ENCODE measurements at regions not wholly inside any gene's neighbourhood (a gene's known extent, or its start where the extent isn't known, plus 50 kb on each side); places are given as distances from the start of the nearest gene placed in this dataset.
"Not testable (repeated sequence)": the region's sequence is repeated elsewhere in the genome, so short reads cannot be mapped to it uniquely, and the experiment has no call there.

DNA sequence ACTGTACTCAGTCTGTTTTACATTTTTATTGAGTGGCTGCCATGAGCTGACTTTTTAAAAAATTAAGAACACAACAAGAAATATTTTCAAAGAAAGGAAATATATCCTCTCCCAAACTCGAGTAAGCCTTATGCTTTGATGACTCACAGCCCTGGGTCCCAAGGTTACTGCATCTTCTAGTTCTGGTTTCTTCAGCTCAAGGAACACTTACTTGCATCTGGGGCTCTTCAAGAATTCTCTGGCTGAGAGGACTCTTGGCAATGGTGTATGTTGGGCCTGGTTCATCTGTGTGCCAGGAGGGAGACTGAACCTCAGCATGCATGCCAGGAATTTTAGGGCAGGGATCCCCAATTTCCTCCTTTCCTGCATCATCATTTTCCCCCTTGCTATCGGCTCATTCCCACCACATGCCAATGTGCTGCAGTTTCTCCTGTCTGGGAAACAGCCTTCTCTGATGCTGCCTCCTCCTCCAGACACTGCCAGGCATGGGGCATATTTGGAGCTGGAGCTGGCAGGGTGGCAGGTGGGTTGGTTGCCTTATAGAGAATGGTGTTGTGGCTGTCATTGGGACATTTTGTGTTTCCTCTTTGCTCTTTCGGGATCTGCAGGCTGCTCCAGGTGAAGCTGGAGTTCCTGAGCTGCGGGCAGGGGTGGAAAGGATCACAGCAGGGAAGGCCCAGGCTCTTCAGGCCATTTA is 192.2 kb upstream of the HS6ST1 start:
- DNase-seq (ENCODE audit: low read depth in 2 of 2): no peak

GRCh38 chr2:128511731-128512378 is 193.2 kb upstream of the HS6ST1 start:
- no peak for DNase-seq (ENCODE audit: low read depth in 2 of 2)

GRCh38 chr2:128512379-128513115 is 193.9 kb upstream of the HS6ST1 start:
- no peak for DNase-seq (ENCODE audit: low read depth in 2 of 2)

GRCh38 chr2:128513116-128513960 is 194.7 kb upstream of the HS6ST1 start:
- DNase-seq (ENCODE audit: low read depth in 2 of 2): no peak

GRCh38 chr2:128513961-128514283 is 195.3 kb upstream of the HS6ST1 start:
- DNase-seq (ENCODE audit: low read depth in 2 of 2): no peak

- DNase-seq (ENCODE audit: low read depth in 2 of 2): no peak
These were observed 195.9 kb upstream of the HS6ST1 start for GRCh38 chr2:128514555-128514955.

GRCh38 chr2:128516938-128517337 is 198.3 kb upstream of the HS6ST1 start:
- DNase-seq (ENCODE audit: low read depth in 2 of 2): no peak

- DNase-seq (ENCODE audit: low read depth in 2 of 2): not testable (repeated sequence)
These were observed 200.4 kb upstream of the HS6ST1 start for GRCh38 chr2:128519028-128519427.

GRCh38 chr2:128519517-128520215 is 201.0 kb upstream of the HS6ST1 start:
- no peak for DNase-seq (ENCODE audit: low read depth in 2 of 2)

DNA sequence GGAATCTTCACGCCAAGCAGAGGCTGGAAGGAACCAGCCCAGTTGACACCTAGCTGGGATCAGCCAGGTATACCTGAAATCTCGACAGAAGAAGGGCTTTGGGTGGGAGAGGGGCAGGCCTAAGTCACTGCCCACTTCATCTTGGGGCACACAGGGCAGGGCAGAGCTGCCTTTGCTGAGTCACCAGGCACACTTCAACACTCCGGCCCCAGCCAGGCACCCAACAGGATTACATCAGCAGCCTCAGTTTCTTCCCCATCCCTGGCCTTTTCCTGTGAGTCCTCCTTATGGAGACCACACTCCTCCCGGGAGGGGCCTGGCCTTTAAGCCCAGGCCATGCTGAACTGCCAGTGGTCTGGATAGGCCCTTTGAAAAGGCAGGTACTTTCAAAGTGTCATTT is 201.7 kb upstream of the HS6ST1 start:
- DNase-seq (ENCODE audit: low read depth in 2 of 2): no peak

GRCh38 chr2:128520791-128521190 is 202.1 kb upstream of the HS6ST1 start:
- DNase-seq (ENCODE audit: low read depth in 2 of 2): no peak

GRCh38 chr2:128521482-128521881 is 202.8 kb upstream of the HS6ST1 start:
- no peak for DNase-seq (ENCODE audit: low read depth in 2 of 2)

- no peak for DNase-seq (ENCODE audit: low read depth in 2 of 2)
These were observed 204.2 kb upstream of the HS6ST1 start for GRCh38 chr2:128522829-128523228.

DNA sequence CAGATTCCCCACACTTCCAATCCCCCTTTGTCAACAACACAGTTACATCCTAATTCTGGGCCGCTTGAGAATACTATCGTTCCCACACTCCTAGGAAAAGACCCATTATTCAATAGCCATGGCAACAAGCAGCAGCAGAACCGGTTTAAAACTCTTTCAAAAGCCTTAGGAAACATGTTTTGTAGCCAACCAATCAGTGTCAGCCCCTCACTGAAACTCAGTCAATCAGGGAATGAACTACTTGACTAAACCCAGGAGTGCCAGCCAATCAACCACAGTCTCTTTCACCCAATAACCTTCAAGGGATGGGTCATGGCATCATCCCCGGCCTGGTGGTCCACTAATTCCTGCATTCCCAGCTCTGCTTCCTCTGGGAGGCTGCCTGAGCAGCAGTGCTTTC is 204.8 kb upstream of the HS6ST1 start:
- no peak for DNase-seq (ENCODE audit: low read depth in 2 of 2)

DNA sequence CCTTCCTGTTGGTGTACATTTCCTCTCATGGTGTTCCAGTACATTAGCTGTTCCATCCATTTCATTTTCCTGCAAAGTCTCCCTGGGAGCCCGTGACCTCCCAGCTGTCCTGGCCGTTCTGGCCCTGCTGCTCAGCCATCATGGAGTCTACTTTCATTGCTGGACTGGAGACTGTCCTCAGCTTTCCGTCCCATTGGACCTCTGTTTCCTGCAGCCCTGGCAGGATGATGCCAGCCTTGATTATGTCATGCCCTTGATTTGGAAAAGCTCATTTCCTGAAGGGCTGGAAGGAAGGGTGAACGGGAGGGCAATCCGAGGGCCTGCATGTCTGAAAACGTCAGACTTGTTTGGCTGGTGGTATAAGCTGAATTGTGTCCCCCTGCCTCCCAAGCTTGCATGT is 205.5 kb upstream of the HS6ST1 start:
- DNase-seq (ENCODE audit: low read depth in 2 of 2): no peak

DNA sequence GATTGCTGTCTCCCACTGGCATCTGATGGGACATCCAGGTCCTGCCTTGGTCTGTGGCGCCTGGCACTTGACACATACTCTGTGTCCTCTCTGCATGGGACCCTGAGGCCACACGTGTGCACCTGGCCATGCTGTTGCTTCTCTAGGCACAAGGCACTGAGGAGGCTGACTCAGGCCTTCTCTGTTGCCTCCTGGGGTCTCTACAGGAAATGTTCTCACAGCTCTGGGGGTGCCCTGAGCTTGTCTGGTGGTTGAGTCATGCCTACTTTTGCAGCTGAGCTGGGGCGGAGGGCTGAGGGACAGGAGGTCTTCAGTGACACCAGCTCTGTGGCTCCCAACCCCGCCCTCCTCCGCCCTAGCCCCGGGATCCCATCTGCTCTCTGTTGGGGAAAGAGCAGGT is 207.0 kb upstream of the HS6ST1 start:
- no peak for DNase-seq (ENCODE audit: low read depth in 2 of 2)

- DNase-seq (ENCODE audit: low read depth in 2 of 2): no peak
These were observed 207.8 kb upstream of the HS6ST1 start for GRCh38 chr2:128526455-128526976.

- DNase-seq (ENCODE audit: low read depth in 2 of 2): no peak
These were observed 209.5 kb upstream of the HS6ST1 start for GRCh38 chr2:128528133-128528532.

- no peak for DNase-seq (ENCODE audit: low read depth in 2 of 2)
These were observed 211.4 kb upstream of the HS6ST1 start for GRCh38 chr2:128530025-128530573.

DNA sequence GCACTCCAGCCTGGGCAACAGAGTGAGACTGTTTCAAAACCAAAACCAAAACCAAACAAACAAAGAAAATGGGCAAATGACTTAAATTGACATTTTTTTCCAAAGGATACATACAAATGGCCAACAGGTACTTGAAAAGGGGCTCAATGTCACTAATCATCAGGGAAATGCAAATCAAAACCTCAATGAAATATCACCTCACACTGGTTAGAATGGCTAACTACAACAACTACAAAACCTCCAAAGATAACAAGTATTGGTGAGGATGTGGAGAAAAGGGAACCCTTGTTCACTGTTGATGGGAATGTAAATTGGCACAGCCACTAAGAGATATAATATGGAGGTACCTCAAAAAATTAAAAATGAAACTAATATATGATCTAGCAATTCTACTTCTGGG is 213.2 kb upstream of the HS6ST1 start:
- DNase-seq (ENCODE audit: low read depth in 2 of 2): no peak

GRCh38 chr2:128533101-128533500 is 214.4 kb upstream of the HS6ST1 start:
- no peak for DNase-seq (ENCODE audit: low read depth in 2 of 2)
